ENCODE measurements at regions not wholly inside any gene's neighbourhood (a gene's known extent, or its start where the extent isn't known, plus 50 kb on each side); places are given as distances from the start of the nearest gene placed in this dataset.

DNA sequence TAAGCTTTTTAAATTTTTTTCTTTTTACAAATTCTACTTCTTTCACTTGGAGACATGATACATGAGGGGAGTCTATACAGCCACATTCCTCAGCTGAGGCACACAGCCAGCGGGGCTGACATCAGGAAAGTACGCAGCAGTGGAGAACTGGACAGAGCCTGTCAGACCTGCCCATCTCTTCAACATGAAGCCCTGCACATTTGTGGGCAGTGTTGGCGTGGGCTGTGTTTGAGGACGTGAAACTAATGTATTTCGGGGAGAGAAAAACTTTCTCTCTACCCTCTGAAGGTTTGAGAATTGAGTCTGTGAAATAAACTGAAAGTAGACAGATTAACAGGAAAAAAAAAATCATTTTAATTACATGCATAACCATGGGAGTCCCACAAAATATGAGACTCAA is 84.8 kb upstream of the HTATIP2 start:
- no peak for TF ChIP-seq SUZ12 (IDR thresholded peaks at IDR 0.05)
- no peak for TF ChIP-seq HDGF (IDR thresholded peaks at IDR 0.05; ENCODE audit: borderline replicate concordance)
- TF ChIP-seq ARNT (IDR thresholded peaks at IDR 0.05), result no peak
- TF ChIP-seq SP1 (IDR thresholded peaks at IDR 0.05), result no peak
- TF ChIP-seq ELF4 (IDR thresholded peaks at IDR 0.05), result no peak
- TF ChIP-seq FOXK2 (IDR thresholded peaks at IDR 0.05), result no peak

Data from HEK293T (cell line).